NB4 (cell line): ENCODE measurements at regions not wholly inside any gene's neighbourhood (a gene's known extent, or its start where the extent isn't known, plus 50 kb on each side); places are given as distances from the start of the nearest gene placed in this dataset.

ENCODE experiments used
- POLR2A ChIP-seq: IDR thresholded peaks from 2 replicates; pipeline ENCODE4 v1.6.1; 2011; ENCODE audit warnings: mild to moderate bottlenecking; ENCODE audit not compliant: insufficient read length; ENCODE audit errors: extremely low read depth
- TF ChIP-seq, protein P1 (sequence below): IDR thresholded peaks from one replicate; pipeline ENCODE4 v1.5.1; 2012; ENCODE audit warnings: low read depth, low read length

DNA sequence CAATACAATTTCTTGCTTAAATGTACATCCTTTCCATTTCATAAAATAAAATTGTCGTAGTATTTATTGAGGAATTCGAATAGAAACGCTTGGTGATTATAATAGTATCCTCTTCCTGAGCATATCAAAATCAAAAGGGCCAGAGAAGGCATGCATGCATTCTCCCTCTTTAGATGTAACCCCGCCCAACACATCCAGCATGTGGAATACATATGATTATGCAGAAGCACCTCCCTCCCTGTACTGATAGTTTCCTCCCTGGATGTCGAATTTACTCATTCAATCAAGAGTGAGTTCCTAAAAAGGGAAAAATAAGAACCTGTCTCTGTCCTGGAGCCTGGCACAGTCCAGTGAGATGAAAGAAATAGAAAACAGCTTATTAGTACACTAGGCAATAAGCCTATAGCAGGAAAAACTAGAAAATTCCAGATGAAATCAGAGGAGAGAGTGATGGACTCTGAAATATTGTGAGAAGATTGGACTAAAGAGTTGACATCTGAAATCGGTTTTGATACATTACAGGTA lies 262.9 kb downstream of the RDH14 start:
- TF ChIP-seq, protein P1, sequence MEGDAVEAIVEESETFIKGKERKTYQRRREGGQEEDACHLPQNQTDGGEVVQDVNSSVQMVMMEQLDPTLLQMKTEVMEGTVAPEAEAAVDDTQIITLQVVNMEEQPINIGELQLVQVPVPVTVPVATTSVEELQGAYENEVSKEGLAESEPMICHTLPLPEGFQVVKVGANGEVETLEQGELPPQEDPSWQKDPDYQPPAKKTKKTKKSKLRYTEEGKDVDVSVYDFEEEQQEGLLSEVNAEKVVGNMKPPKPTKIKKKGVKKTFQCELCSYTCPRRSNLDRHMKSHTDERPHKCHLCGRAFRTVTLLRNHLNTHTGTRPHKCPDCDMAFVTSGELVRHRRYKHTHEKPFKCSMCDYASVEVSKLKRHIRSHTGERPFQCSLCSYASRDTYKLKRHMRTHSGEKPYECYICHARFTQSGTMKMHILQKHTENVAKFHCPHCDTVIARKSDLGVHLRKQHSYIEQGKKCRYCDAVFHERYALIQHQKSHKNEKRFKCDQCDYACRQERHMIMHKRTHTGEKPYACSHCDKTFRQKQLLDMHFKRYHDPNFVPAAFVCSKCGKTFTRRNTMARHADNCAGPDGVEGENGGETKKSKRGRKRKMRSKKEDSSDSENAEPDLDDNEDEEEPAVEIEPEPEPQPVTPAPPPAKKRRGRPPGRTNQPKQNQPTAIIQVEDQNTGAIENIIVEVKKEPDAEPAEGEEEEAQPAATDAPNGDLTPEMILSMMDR: no peak
- no peak for TF ChIP-seq POLR2A
